SW 1271 (cell line): ENCODE measurements at regions not wholly inside any gene's neighbourhood (a gene's known extent, or its start where the extent isn't known, plus 50 kb on each side); places are given as distances from the start of the nearest gene placed in this dataset.

Experiments used
- DNase-seq, 2 experiments: peaks; one replicate each; lab custom pipeline; 2025; lab: John Stamatoyannopoulos, UW

DNA sequence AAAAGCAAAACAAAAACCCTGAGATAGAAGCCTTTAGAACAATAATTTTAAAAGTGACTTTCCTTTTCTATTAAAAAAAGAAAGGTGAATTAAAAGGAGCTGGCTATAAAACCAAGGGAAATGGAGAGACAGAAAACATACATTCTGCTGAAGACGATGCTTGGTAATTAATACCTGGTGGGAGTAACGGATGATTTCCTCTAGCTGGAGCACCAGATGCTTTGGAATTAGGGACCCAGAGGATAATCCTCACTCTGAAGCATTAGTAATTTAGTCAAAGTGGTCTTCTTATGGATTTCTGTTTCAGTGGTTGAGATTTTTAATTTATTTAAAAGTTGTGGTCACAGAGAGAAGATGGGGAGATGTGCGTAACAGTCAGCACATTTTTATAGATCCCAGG is 982.5 kb downstream of the TLE4 start:
- DNase-seq: no peak

DNA sequence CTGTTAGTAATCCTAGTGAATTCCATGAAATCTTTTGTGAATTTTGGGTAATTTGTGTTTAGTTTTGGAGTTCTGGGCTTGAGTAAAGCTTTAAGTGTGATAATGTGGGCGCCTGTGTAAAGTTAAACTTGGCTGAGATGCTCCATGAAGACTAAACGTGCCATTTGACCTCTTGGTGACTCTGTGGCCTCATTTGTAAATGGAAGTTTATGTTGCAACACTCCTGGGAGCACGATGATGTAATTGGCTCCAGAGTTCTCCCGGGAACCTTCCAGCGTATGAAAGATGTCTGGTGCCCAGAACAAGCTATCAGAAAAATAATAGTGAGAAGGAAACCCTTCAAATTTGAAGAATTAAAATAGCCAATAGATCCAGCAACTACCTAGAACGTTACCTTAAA is 981.2 kb downstream of the TLE4 start:
- DNase-seq: no peak

DNA sequence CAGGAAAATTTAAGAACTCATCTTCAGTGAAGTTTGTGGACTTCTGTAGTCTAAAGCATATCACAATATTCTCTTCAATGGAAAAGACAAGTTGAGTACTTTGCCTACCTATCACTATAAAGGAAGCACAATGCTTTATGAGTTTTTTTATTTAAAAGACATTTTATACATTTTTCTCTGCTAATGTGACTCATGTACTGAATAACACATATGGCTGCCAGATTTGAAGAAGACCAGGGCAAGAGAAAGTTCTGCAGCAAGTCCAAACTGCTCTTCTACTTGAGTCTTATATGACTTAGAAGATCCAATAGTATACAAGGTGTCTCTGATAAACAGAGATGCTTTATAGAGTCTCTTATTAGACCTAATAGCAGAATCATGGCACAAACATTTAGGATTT is 978.4 kb downstream of the TLE4 start:
- no peak for DNase-seq

DNA sequence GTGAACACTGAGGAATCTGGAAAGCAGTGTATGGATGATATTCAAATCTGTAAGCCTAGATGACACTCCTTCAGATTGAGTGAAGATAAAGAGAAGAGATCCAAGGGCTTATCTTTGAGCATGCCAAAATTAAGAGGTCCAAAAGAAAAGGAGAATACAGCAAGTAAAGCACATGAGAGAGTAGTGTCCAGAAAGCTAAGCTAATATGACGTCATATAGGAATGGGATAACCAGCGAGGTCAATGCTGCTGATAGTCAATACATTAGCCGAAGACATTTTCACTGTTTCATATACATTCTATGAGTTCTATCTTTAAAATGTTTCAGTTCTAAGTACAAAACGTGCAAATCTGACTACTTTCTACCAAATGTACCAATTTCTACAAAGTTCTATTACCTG is 975.8 kb downstream of the TLE4 start:
- no peak for DNase-seq

DNA sequence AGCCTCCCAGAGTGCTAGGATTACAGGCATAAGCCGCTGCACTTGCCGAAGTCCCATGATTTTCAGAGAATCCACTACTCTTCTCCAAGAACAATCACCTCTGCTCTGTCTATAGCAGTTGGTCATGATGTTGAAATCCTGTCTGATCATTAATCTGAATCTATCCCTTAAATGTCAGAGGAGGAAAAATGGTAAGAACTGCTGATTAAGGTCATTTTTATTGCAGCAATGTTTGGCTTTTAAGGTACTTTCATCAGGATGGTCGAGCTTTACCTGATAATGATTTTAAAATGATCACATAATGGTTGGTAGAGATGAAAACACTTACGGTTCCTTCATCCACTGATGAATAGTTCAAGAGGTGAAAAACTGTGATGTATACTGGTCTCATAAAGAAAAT is 968.6 kb downstream of the TLE4 start:
- DNase-seq: no peak

DNA sequence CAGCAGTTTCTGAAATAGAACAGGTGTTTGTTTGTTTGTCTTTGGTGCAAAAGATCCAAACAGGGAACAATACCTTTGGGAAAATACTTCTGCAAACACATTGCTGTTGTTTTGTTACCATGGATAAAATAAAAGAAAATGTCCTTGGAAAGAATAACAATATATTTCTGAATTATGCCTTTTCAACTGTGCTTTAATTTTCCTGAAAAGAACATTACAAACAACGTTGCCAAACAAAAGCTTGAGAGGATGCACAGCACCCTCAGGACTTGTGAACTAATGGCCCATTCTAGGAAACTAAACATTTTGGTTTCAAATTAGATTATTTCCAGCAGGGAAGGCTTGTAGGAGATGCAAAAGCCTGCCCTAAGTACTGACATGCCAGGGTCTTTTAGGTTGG is 967.2 kb downstream of the TLE4 start:
- no peak for DNase-seq

DNA sequence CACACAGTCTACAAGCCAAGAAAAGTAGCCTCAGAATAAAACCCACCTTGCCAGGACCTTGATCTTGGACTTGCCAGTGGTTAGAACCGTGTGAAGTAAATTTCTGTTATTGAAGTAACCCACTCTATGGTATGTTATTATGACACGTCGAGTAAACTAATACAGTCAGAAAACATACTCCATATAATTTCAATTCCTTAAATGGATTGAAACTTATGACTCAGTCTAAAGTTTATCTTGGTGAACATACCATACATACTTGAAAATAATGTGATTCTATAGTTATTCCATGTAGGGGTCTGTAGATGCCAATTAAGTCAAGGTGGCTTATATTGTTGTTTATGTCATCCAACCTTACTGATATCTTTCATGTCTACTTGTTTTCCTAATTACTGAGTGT is 950.7 kb downstream of the TLE4 start:
- DNase-seq: no peak

DNA sequence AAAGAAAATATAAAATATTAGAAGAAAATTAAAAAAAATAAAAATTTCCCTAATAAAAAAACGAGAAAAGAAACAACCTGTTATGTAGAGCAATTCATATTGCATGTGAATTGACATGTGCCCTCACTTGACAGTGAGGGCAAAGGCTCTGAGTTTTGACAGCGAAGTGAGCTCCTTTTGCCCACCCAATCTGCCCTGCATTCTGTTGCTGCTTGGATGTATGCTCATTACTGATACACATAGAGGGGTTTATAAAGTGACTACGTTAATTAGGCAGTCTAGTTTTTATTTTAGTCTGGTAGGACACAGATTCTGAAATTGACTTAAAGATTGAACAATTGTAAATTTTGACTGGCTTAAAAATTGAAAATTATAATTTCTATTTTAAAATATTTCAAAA is 949.4 kb downstream of the TLE4 start:
- no peak for DNase-seq

DNA sequence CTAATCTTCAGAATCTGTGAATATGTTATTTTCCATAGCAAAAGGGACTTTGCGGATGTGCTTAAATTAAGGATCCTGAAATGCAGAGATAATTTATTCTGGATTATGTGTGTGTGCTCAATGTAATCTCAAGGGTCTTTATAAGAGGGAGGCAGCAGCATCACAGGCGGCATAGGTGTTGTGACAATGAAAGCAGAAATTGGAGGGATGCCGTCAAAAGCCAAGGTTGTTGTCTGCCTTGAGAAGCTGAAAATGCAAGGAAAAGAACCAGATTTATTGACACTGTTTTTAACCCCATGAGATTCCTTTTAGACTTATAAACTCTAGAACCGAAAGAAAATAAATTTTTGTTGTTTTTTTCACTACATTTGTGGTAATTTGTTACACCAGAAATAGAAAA is 948.5 kb downstream of the TLE4 start:
- DNase-seq: no peak

DNA sequence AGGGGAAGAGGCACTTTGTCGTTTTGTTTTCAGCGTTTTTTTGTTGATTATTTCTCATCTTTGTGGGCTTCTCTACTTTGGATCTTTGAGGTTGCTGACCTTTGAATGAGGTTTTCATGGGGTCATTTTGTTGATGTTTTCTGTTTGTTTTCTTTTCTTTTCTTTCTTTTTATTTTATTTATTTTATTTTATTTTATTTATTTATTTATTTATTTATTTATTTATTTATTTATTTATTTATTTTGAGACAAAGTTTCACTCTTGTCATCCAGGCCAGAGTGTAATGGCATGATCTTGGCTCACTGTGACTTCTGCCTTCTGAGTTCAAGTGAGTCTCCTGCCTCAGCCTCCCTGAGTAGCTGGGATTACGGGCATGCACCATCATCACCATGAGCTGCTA is 946.7 kb downstream of the TLE4 start:
- DNase-seq: no peak

DNA sequence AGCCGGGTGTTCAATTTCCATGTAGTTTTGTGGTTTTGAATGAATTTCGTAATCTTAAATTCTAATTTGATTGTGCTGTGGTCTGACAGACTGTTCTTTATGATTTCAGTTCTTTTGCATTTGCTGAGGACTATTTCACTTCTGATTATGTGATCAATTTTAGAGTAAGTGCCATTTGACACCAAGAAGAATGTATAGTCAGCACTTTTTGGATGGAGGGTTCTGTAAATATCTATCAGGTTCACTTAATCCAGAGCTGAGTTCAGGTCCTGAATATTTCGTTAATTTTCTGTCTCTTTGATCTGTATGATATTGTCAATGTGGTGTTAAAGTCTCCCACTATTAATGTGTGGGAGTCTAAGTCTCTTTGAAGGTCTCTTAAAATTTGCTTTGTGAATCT is 944.9 kb downstream of the TLE4 start:
- DNase-seq: no peak

DNA sequence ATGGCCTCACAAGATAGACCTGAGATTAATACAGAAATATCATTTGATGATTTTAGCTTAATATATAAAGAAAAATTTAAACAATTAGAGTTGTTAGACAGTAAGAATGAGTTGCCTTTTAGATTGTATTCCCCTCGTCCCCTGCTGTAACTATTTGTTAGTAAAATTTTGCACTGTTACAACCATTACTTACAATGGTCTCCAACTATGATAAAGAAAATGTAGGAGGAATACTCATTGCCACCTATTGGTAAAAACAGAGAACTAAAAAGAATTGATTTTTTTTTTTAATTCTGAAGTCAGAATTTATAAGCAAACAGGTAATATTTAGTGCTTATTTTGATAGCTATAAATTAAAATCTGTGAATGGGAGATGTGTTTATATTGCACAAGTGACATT is 937.6 kb downstream of the TLE4 start:
- no peak for DNase-seq

DNA sequence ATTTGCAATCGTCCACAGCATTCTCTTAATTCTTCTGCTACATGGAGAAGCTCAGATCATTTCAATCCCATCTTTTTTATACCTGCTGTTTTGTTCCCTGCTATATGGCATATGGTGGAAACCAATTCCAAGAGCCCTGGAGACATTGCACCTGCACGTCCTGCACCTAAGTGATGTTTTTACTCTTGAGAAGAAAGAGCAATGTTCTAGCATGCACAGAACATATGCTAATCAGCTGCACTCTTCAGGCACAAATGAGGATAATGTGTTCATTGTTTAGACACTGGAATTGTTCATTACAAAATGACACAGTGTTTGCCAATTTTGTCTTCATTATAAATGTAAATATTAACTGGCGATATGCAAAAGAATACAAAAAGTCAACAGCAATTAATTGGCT is 935.8 kb downstream of the TLE4 start:
- DNase-seq: no peak

DNA sequence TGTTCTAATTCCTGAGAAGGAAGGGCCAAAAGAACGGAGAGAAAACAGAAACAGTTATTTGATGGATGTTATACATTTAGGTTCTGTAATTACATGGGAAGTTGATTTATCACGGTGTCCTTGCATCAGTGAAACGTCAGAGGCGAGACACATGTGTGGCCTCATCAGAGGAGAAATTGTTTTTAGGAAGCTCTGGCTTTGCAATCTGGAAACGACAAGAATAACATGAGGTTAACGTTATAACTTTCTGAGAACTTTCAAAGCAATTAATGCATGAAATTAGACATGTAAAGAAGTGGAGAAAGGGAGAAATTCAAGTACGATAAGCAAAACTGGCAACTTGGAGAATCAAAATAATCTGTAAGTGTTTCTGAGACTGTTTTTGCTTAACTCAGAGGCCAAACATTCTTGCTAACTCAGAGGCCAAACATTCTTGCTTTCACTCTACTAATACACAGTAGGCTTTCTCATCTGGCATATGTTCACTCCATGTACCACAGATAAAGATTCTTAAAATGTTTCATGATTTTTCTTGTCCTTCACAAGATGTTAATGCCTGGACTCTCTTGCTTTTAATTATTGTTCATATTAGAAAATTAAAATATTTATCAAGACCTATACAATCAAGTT is 933.0 kb downstream of the TLE4 start:
- DNase-seq: no peak

DNA sequence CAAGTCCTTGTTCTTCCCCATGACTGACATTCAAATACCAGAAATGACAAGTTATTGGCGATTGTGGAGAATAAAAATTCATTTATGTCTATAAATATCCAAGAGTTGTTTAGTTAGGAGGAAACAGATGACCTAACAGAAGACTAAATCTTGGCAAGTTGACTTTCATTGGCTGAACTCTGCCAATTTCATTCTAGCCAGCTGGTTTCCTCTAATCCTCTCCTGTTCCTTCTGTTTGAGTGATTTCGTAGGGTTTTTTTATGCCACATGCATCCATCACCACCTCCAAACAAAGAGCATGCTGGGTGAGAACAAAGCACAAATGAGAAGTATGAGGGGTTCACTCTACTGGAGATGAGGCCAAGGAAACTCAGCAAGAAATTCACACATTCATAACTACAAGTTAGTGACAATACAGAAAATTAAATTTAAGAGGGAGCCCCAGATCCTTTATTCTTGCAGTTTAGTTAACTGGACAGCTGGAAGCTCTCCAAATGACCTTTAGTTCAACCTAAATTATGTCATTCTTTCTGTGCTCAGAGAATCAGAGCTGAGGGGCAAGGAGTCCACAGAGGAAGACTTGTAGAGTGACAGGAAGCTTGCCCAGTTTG is 932.0 kb downstream of the TLE4 start:
- DNase-seq: no peak

DNA sequence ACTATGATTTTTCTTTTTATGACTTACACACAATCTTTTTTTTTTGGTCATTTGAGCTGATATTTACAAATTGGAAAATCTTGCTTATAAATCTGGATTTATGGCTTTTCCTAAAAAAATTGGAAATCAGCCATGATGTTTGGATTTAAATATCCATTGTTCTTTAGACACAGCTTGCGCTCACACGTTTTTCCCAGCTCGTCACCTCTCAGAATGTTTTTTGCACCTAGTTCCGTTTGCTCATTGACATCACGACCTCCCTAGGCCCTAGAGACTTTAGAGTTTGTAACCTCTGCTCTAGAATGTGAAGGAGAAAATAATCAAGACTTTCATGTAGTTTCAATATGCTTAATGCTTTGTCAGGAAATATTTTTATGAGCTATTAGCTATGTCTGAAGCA is 930.5 kb downstream of the TLE4 start:
- no peak for DNase-seq

DNA sequence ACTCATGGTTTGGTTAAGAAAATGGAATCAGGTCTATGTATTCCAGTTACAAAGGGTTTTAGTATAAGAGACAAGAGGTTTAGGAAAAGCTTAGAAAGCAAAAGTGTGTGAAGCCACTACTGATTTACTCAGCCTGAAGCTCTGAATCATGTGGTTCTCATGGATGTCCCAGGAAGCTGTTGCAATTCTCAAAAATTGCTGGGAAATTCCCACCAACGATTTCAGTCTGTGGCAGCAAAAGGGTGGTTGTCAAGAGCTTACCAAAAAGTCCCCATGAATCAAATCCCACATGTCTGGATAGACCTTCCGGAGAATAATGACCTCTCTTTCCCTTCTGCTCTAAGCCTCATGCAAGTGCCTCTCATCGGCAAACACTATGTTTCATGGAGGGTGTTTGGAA is 929.9 kb downstream of the TLE4 start:
- no peak for DNase-seq

DNA sequence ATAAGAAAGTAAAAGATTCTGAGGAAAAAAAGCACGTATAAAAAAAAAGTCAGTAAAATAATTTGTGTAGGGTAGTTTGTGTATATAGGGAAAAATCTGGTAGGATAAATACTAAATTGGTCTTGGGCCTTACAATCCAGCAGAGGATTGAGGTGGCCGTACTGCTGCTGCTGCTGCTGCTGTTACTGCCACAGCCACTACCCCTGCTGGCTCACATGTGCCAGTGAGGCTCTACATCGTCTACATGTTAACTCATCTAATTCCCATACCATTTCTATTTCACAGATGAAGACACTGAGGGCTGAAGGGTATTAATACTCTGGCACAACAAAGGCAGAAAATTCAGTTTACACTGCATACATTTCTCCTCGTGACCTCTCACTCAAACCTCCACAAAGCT is 928.5 kb downstream of the TLE4 start:
- no peak for DNase-seq

DNA sequence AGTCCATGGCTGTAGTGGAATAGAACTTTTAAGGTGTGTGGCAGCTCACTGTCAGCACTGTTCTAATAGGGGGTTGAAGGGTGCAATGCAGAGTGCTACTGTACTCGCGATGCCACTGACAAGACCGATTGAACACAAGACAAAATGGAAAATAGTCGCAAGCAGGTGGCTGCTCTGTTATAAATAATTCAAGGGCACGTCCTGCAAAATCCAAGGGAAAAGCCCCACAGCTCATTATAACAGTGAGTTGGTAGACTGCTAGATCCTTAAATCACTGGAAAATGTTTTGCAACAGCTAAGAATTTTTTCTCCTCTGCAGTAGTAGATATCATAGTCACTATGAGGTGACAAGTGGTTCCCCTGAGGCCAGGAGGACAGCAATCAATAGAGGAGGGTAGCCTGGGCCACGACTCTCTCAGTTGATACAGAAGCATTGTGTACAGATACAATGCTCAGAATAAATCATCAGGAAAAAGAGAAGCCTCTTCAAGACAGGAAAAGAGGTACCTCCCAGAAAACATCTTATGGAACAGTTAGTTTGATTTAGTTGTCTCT is 926.3 kb downstream of the TLE4 start:
- DNase-seq: no peak

DNA sequence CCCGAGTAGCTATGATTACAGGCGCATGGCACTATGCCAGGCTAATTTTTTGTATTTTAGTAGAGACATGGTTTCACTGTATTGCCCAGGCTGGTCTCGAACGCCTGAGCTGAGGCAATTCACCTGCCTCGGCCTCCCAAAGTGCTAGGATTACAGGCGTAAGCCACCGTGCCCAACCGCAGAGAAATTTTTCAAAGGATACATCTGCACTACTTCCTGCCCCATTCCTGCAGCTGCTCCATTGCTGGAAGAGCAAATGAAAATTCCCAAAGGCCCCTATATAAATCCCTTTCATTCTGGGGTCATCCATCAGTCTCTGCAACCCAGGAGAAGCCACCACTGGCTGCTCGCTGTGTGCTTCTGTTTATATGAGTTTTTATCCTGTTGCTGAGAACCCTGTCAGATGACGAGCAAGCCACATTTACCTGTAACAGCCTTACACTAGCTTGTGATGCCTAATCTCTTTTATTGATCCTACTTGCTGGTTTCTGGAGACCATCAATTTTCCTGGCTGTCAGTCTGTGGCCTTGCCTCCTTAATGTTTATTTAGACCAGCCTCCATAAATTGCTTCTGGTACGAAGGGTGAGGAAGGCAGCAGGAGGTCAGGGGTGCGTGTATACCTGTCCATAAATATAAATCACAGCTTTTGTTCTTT is 925.3 kb downstream of the TLE4 start:
- no peak for DNase-seq

DNA sequence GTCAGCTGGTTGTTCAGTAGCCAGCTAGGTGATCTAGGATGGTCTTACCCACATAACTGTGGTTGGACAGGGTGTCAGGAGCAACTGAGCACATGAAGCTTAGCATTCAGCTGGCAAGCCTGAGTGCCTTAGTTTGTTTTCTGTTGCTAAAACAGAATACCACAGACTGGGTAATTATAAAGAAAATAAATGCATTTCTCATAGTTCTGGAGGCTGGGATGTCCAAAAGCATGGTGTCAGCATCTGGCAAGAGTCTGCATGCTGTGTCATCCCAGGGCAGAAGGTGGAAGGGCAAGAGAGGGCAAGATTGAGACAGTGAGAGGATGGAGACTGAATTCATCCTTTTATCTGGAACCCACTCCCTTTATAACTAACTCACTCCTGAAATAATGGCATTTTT is 921.5 kb downstream of the TLE4 start:
- no peak for DNase-seq

DNA sequence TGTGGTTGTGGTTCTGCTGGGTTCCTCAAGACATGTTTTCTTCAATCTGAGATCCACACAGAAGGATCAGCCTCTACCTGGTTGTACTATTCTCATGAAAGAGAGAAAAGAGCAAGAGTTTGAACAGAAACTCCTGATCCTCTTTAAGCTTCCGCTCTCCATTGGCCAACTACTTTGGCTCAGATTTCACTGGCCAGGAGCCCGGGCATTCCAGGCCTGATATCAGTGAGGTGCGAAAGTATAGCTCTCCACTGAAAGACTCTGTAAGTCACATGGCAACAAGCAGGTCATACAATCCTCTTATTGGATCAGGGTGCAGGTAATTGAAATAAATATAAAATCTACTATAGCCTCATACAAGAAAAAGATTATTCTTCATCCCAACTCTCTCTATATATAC is 920.5 kb downstream of the TLE4 start:
- DNase-seq: no peak

DNA sequence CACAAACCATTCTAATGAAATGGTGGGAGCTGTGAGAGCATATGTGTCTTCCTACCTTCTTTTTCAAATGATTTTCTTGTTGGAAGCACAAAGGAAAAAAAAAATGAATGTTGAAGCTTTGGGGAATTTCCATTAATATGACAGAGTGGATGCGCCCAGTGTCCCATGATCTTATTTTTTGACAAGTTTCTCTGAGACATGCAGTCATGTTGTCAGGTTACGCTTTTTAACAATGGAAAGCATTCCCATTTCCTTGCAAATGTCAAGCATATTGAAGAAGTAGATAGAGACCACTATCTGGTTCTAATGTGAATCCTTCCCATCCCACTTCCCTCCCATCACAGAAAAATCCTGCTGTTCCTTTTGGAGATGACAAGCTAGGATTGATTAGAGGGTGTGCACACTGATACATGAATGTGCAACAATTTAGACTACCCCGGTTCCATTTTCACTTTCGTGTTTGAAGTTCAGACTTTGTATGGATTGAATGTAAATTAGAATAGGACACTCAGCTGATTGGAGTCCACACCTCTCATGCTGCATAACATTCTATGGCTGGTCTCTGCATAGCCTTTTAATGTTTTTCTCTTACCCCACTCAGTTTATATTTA is 919.4 kb downstream of the TLE4 start:
- no peak for DNase-seq
